ENCODE measurements at regions not wholly inside any gene's neighbourhood (a gene's known extent, or its start where the extent isn't known, plus 50 kb on each side); places are given as distances from the start of the nearest gene placed in this dataset.

GRCh38 chr2:22691666-22692065 is 693.3 kb upstream of the KLHL29 start:
- DNase-seq = no peak

- no peak for DNase-seq
Observed at GRCh38 chr2:22692746-22693145, 692.2 kb upstream of the KLHL29 start.

GRCh38 chr2:22694300-22694699 is 690.7 kb upstream of the KLHL29 start:
- DNase-seq = no peak

GRCh38 chr2:22694856-22695255 is 690.1 kb upstream of the KLHL29 start:
- DNase-seq = no peak

GRCh38 chr2:22697054-22697788 is 687.8 kb upstream of the KLHL29 start:
- no peak for DNase-seq

- DNase-seq = no peak
Observed at GRCh38 chr2:22701561-22702160, 683.3 kb upstream of the KLHL29 start.

- DNase-seq = no peak
Observed at GRCh38 chr2:22703286-22703920, 681.6 kb upstream of the KLHL29 start.

GRCh38 chr2:22719396-22719795 is 665.6 kb upstream of the KLHL29 start:
- no peak for DNase-seq

GRCh38 chr2:22729466-22729865 is 655.5 kb upstream of the KLHL29 start:
- no peak for DNase-seq

GRCh38 chr2:22734373-22735045 is 650.5 kb upstream of the KLHL29 start:
- DNase-seq = no peak

GRCh38 chr2:22737144-22737543 is 647.8 kb upstream of the KLHL29 start:
- no peak for DNase-seq

- DNase-seq = no peak
Observed at GRCh38 chr2:22741216-22741615, 643.8 kb upstream of the KLHL29 start.

- DNase-seq = no peak
Observed at GRCh38 chr2:22748909-22749308, 636.1 kb upstream of the KLHL29 start.

- DNase-seq = no peak
Observed at GRCh38 chr2:22753476-22753875, 631.5 kb upstream of the KLHL29 start.

GRCh38 chr2:22756276-22757043 is 628.5 kb upstream of the KLHL29 start:
- DNase-seq = no peak

- DNase-seq = no peak
Observed at GRCh38 chr2:22769497-22769896, 615.5 kb upstream of the KLHL29 start.

- no peak for DNase-seq
Observed at GRCh38 chr2:22784566-22784965, 600.4 kb upstream of the KLHL29 start.

GRCh38 chr2:22786817-22787216 is 598.2 kb upstream of the KLHL29 start:
- no peak for DNase-seq

- DNase-seq = no peak
Observed at GRCh38 chr2:22787745-22788144, 597.2 kb upstream of the KLHL29 start.

GRCh38 chr2:22788749-22789327 is 596.1 kb upstream of the KLHL29 start:
- DNase-seq = no peak

GRCh38 chr2:22795287-22795866 is 589.6 kb upstream of the KLHL29 start:
- DNase-seq = no peak

- peak; percentile 8 for DNase-seq
Observed at GRCh38 chr2:22798386-22798785, 586.6 kb upstream of the KLHL29 start.
